GM19467 (cell line): ENCODE measurements at regions not wholly inside any gene's neighbourhood (a gene's known extent, or its start where the extent isn't known, plus 50 kb on each side); places are given as distances from the start of the nearest gene placed in this dataset.
"Not testable (repeated sequence)": the region's sequence is repeated elsewhere in the genome, so short reads cannot be mapped to it uniquely, and the experiment has no call there.

ENCODE experiments used
- ATAC-seq: cut with Tn5 transposase; IDR thresholded peaks from one replicate; pipeline ENCODE4 v1.9.1; 2021; ENCODE audit warnings: mild to moderate bottlenecking, moderate library complexity; ENCODE audit not compliant: unreplicated experiment

- ATAC-seq, result no peak
Observed at GRCh38 chr3:35194666-35195065, 444.7 kb upstream of the ARPP21 start.

GRCh38 chr3:35198857-35199256, 440.5 kb upstream of the ARPP21 start:
- no peak for ATAC-seq

- no peak for ATAC-seq
Observed at GRCh38 chr3:35200056-35200455, 439.3 kb upstream of the ARPP21 start.

GRCh38 chr3:35201211-35201610, 438.1 kb upstream of the ARPP21 start:
- ATAC-seq, result no peak

GRCh38 chr3:35215525-35216500, 423.5 kb upstream of the ARPP21 start:
- ATAC-seq, result no peak

- no peak for ATAC-seq
Observed at GRCh38 chr3:35216501-35217266, 422.6 kb upstream of the ARPP21 start.

- ATAC-seq, result no peak
Observed at GRCh38 chr3:35223632-35224394, 415.5 kb upstream of the ARPP21 start.

GRCh38 chr3:35224565-35225295, 414.6 kb upstream of the ARPP21 start:
- no peak for ATAC-seq

GRCh38 chr3:35241236-35241635, 398.1 kb upstream of the ARPP21 start:
- no peak for ATAC-seq

- ATAC-seq, result no peak
Observed at GRCh38 chr3:35254917-35255316, 384.4 kb upstream of the ARPP21 start.

- ATAC-seq, result no peak
Observed at GRCh38 chr3:35257641-35258040, 381.7 kb upstream of the ARPP21 start.

GRCh38 chr3:35262406-35262805, 376.9 kb upstream of the ARPP21 start:
- no peak for ATAC-seq

- no peak for ATAC-seq
Observed at GRCh38 chr3:35263477-35263876, 375.8 kb upstream of the ARPP21 start.

- ATAC-seq, result not testable (repeated sequence)
Observed at GRCh38 chr3:35266065-35266464, 373.3 kb upstream of the ARPP21 start.

GRCh38 chr3:35275768-35276167, 363.6 kb upstream of the ARPP21 start:
- ATAC-seq, result no peak

GRCh38 chr3:35276568-35276967, 362.8 kb upstream of the ARPP21 start:
- ATAC-seq, result no peak

GRCh38 chr3:35291471-35292236, 347.7 kb upstream of the ARPP21 start:
- no peak for ATAC-seq

- ATAC-seq, result no peak
Observed at GRCh38 chr3:35292568-35292967, 346.8 kb upstream of the ARPP21 start.

- no peak for ATAC-seq
Observed at GRCh38 chr3:35295906-35296305, 343.4 kb upstream of the ARPP21 start.

GRCh38 chr3:35296533-35296932, 342.8 kb upstream of the ARPP21 start:
- no peak for ATAC-seq
